ENCODE measurements at regions not wholly inside any gene's neighbourhood (a gene's known extent, or its start where the extent isn't known, plus 50 kb on each side); places are given as distances from the start of the nearest gene placed in this dataset.

- Histone ChIP-seq H3K4me3 (replicated peaks; ENCODE audit: insufficient read depth, low read length) (no peak overlapping the region), H3K27ac (replicated peaks) (no peak overlapping the region), H3K27me3 (ENCODE audit: insufficient read depth, poor library complexity, severe bottlenecking) (no peaks in the 10 kb centered on the region)
- DNase-seq (ENCODE audit: low read depth in 1 of 2, low spot score in 1 of 2), result no peak
- TF ChIP-seq CTCF (IDR thresholded peaks at IDR 0.05; ENCODE audit: insufficient read depth, low read length) (no peak), REST (IDR thresholded peaks at IDR 0.05; ENCODE audit: insufficient replicate concordance, low read depth) (no peak), POLR2AphosphoS5 (IDR thresholded peaks at IDR 0.05; ENCODE audit: low read depth) (no peak), SPI1 (IDR thresholded peaks at IDR 0.05; ENCODE audit: borderline replicate concordance, low read depth) (no peak), GABPA (IDR thresholded peaks at IDR 0.05; ENCODE audit: low read depth) (no peak)
Observed at GRCh38 chr3:68089572-68090011, 435.2 kb upstream of the SUCLG2 start.

- Histone ChIP-seq H3K4me3 (replicated peaks; ENCODE audit: insufficient read depth, low read length) (no peak overlapping the region), H3K27ac (replicated peaks) (no peak overlapping the region), H3K27me3 (ENCODE audit: insufficient read depth, poor library complexity, severe bottlenecking) (no peaks in the 10 kb centered on the region)
- no peak for TF ChIP-seq CTCF (IDR thresholded peaks at IDR 0.05; ENCODE audit: insufficient read depth, low read length)
- no peak for TF ChIP-seq REST (IDR thresholded peaks at IDR 0.05; ENCODE audit: insufficient replicate concordance, low read depth)
- TF ChIP-seq POLR2AphosphoS5 (IDR thresholded peaks at IDR 0.05; ENCODE audit: low read depth), result no peak
- TF ChIP-seq GABPA (IDR thresholded peaks at IDR 0.05; ENCODE audit: low read depth), result no peak
- no peak for TF ChIP-seq SPI1 (IDR thresholded peaks at IDR 0.05; ENCODE audit: borderline replicate concordance, low read depth)
- no peak for DNase-seq (ENCODE audit: low read depth in 1 of 2, low spot score in 1 of 2)
Observed at GRCh38 chr3:68088636-68089035, 434.2 kb upstream of the SUCLG2 start.

- Histone ChIP-seq H3K27ac (replicated peaks) (no peak overlapping the region), H3K27me3 (ENCODE audit: insufficient read depth, poor library complexity, severe bottlenecking) (no peaks in the 10 kb centered on the region), H3K4me3 (replicated peaks; ENCODE audit: insufficient read depth, low read length) (no peak overlapping the region)
- TF ChIP-seq SPI1 (IDR thresholded peaks at IDR 0.05; ENCODE audit: borderline replicate concordance, low read depth) (no peak), REST (IDR thresholded peaks at IDR 0.05; ENCODE audit: insufficient replicate concordance, low read depth) (no peak), CTCF (IDR thresholded peaks at IDR 0.05; ENCODE audit: insufficient read depth, low read length) (no peak), POLR2AphosphoS5 (IDR thresholded peaks at IDR 0.05; ENCODE audit: low read depth) (no peak), GABPA (IDR thresholded peaks at IDR 0.05; ENCODE audit: low read depth) (no peak)
- no peak for DNase-seq (ENCODE audit: low read depth in 1 of 2, low spot score in 1 of 2)
Observed at GRCh38 chr3:68088216-68088615, 433.8 kb upstream of the SUCLG2 start.
